ENCODE measurements at regions not wholly inside any gene's neighbourhood (a gene's known extent, or its start where the extent isn't known, plus 50 kb on each side); places are given as distances from the start of the nearest gene placed in this dataset.

DNA sequence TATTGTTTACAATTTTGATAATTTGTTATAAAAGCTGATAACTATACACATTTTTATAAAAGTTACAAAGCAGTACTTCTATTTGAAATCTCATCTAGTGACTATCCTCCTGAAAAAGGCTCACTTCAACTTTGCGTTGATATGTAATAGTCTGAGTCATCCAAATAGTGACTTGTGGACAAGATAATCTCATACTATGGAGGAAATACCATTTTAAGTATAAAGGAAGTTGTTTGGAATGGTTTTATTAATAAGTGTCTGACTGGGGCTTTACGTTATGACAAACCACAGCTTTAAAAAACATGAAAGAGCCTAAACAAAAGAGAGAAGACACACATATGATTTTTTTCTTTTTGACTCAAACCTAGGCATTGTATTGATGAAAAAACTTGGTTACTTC is 272.3 kb upstream of the COL3A1 start:
- TF ChIP-seq, protein P1, sequence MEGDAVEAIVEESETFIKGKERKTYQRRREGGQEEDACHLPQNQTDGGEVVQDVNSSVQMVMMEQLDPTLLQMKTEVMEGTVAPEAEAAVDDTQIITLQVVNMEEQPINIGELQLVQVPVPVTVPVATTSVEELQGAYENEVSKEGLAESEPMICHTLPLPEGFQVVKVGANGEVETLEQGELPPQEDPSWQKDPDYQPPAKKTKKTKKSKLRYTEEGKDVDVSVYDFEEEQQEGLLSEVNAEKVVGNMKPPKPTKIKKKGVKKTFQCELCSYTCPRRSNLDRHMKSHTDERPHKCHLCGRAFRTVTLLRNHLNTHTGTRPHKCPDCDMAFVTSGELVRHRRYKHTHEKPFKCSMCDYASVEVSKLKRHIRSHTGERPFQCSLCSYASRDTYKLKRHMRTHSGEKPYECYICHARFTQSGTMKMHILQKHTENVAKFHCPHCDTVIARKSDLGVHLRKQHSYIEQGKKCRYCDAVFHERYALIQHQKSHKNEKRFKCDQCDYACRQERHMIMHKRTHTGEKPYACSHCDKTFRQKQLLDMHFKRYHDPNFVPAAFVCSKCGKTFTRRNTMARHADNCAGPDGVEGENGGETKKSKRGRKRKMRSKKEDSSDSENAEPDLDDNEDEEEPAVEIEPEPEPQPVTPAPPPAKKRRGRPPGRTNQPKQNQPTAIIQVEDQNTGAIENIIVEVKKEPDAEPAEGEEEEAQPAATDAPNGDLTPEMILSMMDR (IDR thresholded peaks at IDR 0.05; ENCODE audit: control extremely low read depth, extremely low read depth, low read depth, missing control alignments), result no peak
- ChIA-PET CTCF (no interaction called here), POLR2A (no interaction called here)
- DNase-seq (ENCODE audit: extremely low spot score), result no peak

DNA sequence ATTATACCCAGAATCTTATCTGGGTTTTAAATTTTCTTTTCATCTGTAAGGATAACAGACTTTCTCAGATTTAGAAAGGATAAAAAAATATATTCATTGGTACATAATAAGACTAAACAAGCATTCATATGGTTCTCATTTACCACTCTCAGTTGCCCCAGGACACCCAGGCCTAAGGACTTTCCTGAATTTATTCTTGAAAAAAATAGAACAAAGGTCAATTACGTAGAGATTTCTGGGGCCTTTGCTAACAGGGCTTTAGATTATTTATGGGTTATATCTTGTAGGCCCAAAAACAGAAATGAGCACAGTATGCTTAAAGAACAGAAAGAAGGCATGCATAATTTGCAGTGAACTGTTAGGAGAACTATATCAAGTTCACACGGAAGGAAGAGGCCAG is 269.0 kb upstream of the COL3A1 start:
- TF ChIP-seq, protein P1 (IDR thresholded peaks at IDR 0.05; ENCODE audit: control extremely low read depth, extremely low read depth, low read depth, missing control alignments), result no peak
- ChIA-PET POLR2A (no interaction called here), CTCF (no interaction called here)
- DNase-seq (ENCODE audit: extremely low spot score), result no peak

DNA sequence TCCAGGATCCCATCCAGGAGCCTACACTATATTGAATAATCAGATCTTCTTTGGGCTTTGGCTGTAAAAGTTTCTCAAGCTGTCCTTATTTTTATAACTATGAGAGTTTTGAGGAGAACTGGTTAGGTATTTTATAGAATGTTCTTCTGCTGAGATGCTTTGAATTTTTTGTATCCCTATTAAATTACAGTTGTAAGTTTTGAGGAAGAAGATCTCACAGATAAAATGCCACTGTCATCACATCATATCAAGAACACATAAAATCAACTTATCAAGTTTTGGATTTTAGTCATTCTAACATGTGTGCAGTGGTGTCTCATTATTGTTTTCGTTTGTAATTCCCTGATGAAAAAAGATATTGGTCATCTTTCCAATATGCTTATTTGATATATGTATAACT is 260.2 kb upstream of the COL3A1 start:
- TF ChIP-seq, protein P1 (IDR thresholded peaks at IDR 0.05; ENCODE audit: control extremely low read depth, extremely low read depth, low read depth, missing control alignments), result no peak
- ChIA-PET POLR2A (no interaction called here), CTCF (no interaction called here)
- no peak for DNase-seq (ENCODE audit: extremely low spot score)

DNA sequence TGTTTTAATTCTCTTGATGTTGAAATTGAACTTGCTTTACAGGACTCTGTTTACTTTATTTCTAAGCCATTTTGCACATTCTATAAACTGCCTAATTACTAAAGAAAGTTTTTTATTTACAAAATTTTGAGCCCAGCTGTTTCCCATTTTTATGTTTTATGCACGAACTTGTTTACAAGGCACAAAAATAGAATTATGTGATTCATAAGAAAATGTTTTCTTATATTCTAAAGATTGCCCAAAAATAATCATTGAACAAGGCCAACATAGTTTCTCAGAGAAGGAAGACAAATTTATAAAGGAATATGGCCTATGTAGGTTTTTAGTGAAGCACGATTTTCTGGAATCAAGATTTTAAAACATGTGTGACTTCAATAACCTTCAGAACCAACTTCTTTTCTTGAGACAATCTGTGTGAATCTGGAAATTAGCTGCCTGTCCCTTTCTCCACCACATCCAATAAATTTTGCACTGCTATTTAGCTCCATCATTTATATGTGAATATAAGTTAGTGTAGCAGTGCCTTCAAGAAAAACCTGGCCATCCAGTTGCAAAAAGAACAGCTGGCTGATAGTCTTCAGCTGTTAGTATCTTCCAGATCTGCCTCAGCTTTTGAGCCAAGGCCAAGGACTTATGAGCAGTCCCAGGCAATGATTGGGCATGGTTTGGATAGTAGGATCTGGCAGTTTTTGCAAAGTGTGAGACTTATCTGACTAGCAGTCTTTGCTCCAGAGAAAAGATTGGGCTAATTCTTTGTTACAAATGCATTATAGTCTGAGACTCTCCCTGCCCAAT is 253.2 kb upstream of the COL3A1 start:
- no peak for DNase-seq (ENCODE audit: extremely low spot score)
- POLR2A ChIA-PET, result no interaction called here
- TF ChIP-seq, protein P1 (IDR thresholded peaks at IDR 0.05; ENCODE audit: control extremely low read depth, extremely low read depth, low read depth, missing control alignments), result no peak
- CTCF ChIA-PET, result no interaction called here

DNA sequence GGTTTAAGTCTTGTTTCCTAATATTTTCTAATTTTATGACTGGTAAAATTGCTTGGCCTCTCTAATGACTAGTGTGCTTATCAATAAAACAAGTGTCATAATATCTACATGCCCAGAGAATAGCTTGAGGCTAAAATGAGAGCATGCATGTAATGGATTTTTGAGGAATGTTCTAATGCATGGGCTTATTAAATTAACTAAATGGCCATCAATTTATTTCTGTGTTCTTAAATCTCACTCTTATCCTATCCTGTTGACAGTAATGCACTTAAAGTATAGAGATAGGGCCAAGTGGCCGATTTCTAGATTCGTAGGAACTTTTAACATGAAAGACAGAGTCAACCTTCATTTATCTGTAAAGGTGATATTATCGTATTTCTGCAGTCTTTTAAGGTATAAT is 252.4 kb upstream of the COL3A1 start:
- ChIA-PET CTCF (no interaction called here), POLR2A (no interaction called here)
- no peak for DNase-seq (ENCODE audit: extremely low spot score)
- TF ChIP-seq, protein P1 (IDR thresholded peaks at IDR 0.05; ENCODE audit: control extremely low read depth, extremely low read depth, low read depth, missing control alignments), result no peak

DNA sequence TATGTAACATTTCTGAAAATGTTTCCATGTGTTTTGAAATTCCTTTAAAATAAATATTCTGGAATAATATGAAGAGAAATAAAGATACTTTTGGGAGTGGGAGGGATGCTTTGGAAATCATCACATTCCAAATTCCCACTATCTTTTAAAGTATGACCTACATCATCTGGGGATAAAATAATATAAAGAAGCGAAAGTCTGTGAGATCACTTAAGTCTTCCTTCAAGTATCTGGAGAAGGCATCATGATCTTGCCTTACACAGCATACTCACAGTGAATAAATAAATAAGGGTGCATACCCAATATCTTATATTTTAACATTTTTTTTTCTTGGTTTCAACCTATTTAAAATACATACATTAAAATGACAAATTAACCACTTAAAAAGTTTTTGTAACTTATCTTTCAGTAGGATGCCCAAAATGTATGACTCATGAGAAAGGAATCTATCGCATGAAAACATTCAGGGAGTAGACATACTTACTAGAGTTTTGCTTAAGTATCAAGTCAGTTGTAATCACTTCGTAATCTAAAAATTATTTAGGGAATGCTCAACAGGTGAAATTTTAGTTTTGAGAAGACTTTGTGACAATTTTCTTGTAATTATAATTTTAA is 248.3 kb upstream of the COL3A1 start:
- CTCF ChIA-PET, result no interaction called here
- POLR2A ChIA-PET, result no interaction called here
- TF ChIP-seq, protein P1 (IDR thresholded peaks at IDR 0.05; ENCODE audit: control extremely low read depth, extremely low read depth, low read depth, missing control alignments), result no peak
- no peak for DNase-seq (ENCODE audit: extremely low spot score)

Measured in GM10248 (cell line).